ENCODE measurements at regions not wholly inside any gene's neighbourhood (a gene's known extent, or its start where the extent isn't known, plus 50 kb on each side); places are given as distances from the start of the nearest gene placed in this dataset.
"Not testable (repeated sequence)": the region's sequence is repeated elsewhere in the genome, so short reads cannot be mapped to it uniquely, and the experiment has no call there.

DNA sequence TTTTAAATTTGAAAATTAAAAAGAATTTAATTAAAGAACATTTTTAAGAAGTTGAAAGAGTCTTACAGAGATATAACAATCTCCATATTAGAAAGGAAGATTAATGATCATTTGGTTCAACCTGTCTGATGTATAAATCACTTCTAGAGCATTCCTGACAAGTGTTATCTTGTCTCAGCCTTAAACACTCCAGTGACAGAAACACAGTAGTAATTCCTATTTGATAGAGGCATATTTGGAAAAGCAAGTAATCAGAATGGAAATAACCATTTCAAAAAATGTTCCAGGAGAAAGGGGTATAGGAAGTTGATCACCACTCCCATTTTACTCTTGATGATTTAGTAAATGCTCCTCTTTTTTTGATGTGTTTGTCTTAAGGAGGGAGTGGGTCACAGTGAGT, 213.1 kb upstream of the FAM3C start:
- Histone ChIP-seq H3K79me2 (ENCODE audit: low read length) (no peaks in the 10 kb centered on the region), H3K9me3 (ENCODE audit: low read length) (no peaks in the 10 kb centered on the region), H2AFZ (ENCODE audit: low read length) (no peak overlapping the region), H3K27ac (ENCODE audit: low read length) (no peak overlapping the region), H3K27me3 (ENCODE audit: low read length) (no peaks in the 10 kb centered on the region), H3K36me3 (ENCODE audit: insufficient read depth, low read length) (no peaks in the 10 kb centered on the region), H3K4me2 (ENCODE audit: low read depth, low read length, poor library complexity, severe bottlenecking) (no peak overlapping the region), H3K9me2 (replicated peaks; ENCODE audit: insufficient read depth, low read length) (no peaks in the 10 kb centered on the region), H3K4me3 (ENCODE audit: low read length) (no peak overlapping the region), H4K20me1 (ENCODE audit: insufficient read depth, low read depth, low read length) (no peaks in the 10 kb centered on the region), H3K9ac (ENCODE audit: low read length) (no peak overlapping the region), H3K4me1 (ENCODE audit: low read length) (no peaks in the 10 kb centered on the region)
- no peak for DNase-seq

DNA sequence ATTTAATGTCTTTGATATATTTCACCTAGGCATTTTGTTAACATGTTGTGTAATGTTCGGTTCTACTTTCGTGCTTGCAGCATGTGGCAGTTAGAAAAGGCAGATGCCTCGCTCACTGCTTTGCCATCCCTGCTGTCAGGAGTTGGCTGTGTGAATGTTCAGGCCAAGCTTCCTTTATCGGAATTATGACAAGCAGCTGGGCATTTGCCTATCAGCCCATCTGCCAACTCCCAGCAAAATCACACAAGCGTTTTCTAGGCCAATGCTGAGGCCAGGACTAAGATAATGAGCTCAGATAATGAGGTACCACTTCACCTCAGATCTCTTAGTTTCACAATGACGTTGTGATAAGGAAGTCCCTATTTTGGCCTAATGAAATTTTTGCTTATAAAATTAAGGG, 212.7 kb upstream of the FAM3C start:
- Histone ChIP-seq H3K9me2 (replicated peaks; ENCODE audit: insufficient read depth, low read length) (no peaks in the 10 kb centered on the region), H3K27ac (ENCODE audit: low read length) (no peak overlapping the region), H4K20me1 (ENCODE audit: insufficient read depth, low read depth, low read length) (no peaks in the 10 kb centered on the region), H3K4me3 (ENCODE audit: low read length) (no peak overlapping the region), H2AFZ (ENCODE audit: low read length) (no peak overlapping the region), H3K9me3 (ENCODE audit: low read length) (no peaks in the 10 kb centered on the region), H3K4me1 (ENCODE audit: low read length) (no peaks in the 10 kb centered on the region), H3K4me2 (ENCODE audit: low read depth, low read length, poor library complexity, severe bottlenecking) (no peak overlapping the region), H3K79me2 (ENCODE audit: low read length) (no peaks in the 10 kb centered on the region), H3K36me3 (ENCODE audit: insufficient read depth, low read length) (no peaks in the 10 kb centered on the region), H3K9ac (ENCODE audit: low read length) (no peak overlapping the region), H3K27me3 (ENCODE audit: low read length) (no peaks in the 10 kb centered on the region)
- no peak for DNase-seq

DNA sequence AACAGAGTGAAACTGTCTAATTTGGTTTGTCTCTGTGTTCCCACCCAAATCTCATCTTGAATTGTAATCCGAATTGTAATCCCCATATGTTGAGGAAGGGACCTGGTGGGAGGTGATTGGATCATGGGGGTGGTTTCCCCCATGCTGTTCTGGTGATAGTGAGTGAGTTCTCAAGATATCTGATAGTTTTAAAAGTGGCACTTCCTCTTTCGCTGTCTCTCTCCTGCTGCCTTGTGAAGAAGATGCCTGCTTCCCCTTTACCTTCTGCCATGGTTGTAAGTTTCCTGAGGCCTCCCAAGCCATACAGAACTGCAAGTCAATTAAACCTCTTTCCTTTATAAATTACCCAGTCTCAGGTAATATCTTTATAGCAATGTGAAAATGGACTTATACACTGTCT, 212.1 kb upstream of the FAM3C start:
- not testable (repeated sequence) for DNase-seq; H3K9ac ChIP-seq (ENCODE audit: low read length); H3K27me3 ChIP-seq (ENCODE audit: low read length); H3K79me2 ChIP-seq (ENCODE audit: low read length); H3K27ac ChIP-seq (ENCODE audit: low read length); H3K9me2 ChIP-seq (replicated peaks; ENCODE audit: insufficient read depth, low read length); H3K4me3 ChIP-seq (ENCODE audit: low read length); H4K20me1 ChIP-seq (ENCODE audit: insufficient read depth, low read depth, low read length); H3K9me3 ChIP-seq (ENCODE audit: low read length); H3K36me3 ChIP-seq (ENCODE audit: insufficient read depth, low read length); H2AFZ ChIP-seq (ENCODE audit: low read length); H3K4me2 ChIP-seq (ENCODE audit: low read depth, low read length, poor library complexity, severe bottlenecking); H3K4me1 ChIP-seq (ENCODE audit: low read length)

DNA sequence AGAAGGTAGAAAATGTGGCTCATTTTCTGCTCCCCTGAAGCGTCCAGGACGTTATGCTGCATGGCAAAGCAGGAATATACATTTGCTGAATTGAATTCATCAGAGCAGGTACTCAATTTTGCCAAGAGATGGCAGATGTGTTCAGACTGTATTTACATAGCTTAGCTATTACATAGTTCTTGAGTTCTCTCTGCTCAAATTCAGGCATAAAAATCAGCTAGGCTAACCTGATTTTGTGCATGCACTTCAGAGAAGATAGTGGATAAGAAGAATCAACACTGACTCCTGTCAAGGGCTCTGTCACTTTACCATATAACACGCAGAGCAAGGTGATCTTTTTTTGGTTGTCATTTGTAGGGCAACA, 209.2 kb upstream of the FAM3C start:
- no peaks in the 10 kb centered on the region for H3K9me2 ChIP-seq (replicated peaks; ENCODE audit: insufficient read depth, low read length)
- H4K20me1 ChIP-seq (ENCODE audit: insufficient read depth, low read depth, low read length) = no peaks in the 10 kb centered on the region
- no peak overlapping the region for H3K4me2 ChIP-seq (ENCODE audit: low read depth, low read length, poor library complexity, severe bottlenecking)
- no peak overlapping the region for H3K27ac ChIP-seq (ENCODE audit: low read length)
- no peak overlapping the region for H3K4me3 ChIP-seq (ENCODE audit: low read length)
- H3K27me3 ChIP-seq (ENCODE audit: low read length) = no peaks in the 10 kb centered on the region
- H3K9ac ChIP-seq (ENCODE audit: low read length) = no peak overlapping the region
- no peaks in the 10 kb centered on the region for H3K36me3 ChIP-seq (ENCODE audit: insufficient read depth, low read length)
- DNase-seq = no peak
- H2AFZ ChIP-seq (ENCODE audit: low read length) = no peak overlapping the region
- no peaks in the 10 kb centered on the region for H3K4me1 ChIP-seq (ENCODE audit: low read length)
- H3K9me3 ChIP-seq (ENCODE audit: low read length) = no peaks in the 10 kb centered on the region
- H3K79me2 ChIP-seq (ENCODE audit: low read length) = no peaks in the 10 kb centered on the region

DNA sequence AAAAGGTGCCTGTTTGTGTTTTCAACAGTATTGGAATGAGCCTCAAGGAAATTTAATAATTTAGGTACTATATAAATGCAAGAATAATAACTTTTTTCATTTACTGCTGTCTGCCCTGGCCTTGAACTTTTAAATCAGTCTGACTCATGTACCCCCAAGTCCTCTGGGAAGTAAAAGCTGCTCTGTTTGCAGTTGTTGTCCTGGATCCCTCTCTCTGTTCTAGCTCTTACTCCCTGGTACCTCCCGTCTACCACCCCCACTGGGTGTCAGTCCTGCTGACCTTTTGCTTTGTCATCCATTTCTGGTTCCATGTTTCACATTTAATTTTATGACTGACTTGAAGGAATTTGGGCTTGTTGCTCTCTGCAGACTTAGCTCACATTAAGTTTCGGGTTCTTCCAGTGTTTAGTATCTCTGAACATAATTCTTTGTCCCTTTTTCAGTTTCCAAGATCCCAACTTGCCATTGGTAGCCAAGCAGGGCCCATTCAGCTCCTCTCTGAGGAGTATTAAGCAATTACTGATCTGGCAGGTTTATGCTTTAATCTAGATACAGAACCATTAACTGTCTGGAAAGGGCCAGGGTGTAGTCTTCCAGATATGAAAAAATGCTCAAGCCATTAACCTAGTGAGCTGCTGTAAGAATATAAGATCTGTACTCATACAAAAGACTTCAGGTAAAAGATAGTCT, 208.7 kb upstream of the FAM3C start:
- Histone ChIP-seq H3K9me3 (ENCODE audit: low read length) (no peaks in the 10 kb centered on the region), H3K9me2 (replicated peaks; ENCODE audit: insufficient read depth, low read length) (no peaks in the 10 kb centered on the region), H3K4me3 (ENCODE audit: low read length) (no peak overlapping the region), H2AFZ (ENCODE audit: low read length) (no peak overlapping the region), H3K36me3 (ENCODE audit: insufficient read depth, low read length) (no peaks in the 10 kb centered on the region), H4K20me1 (ENCODE audit: insufficient read depth, low read depth, low read length) (no peaks in the 10 kb centered on the region), H3K27me3 (ENCODE audit: low read length) (no peaks in the 10 kb centered on the region), H3K27ac (ENCODE audit: low read length) (no peak overlapping the region), H3K9ac (ENCODE audit: low read length) (no peak overlapping the region), H3K4me1 (ENCODE audit: low read length) (no peaks in the 10 kb centered on the region), H3K79me2 (ENCODE audit: low read length) (no peaks in the 10 kb centered on the region), H3K4me2 (ENCODE audit: low read depth, low read length, poor library complexity, severe bottlenecking) (no peak overlapping the region)
- no peak for DNase-seq

DNA sequence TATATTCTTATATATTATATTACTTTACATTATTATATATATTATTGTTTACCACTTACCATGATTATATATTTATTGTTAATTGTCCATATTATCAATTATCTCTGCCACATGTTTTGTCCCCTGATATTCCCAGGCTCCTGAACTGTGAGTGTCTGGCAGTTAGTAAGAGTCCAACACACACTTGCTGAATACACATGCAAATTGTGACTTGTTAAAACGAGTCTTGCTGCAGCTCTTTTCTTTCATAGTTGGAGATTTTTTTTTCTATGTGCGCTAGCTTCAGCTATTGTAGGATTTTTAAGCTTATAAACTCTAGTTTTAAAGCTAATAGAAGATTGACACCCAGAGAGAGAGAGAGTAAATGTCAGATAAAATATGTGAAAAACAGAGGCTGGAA, 207.8 kb upstream of the FAM3C start:
- H3K27me3 ChIP-seq (ENCODE audit: low read length) = no peaks in the 10 kb centered on the region
- DNase-seq = no peak

DNA sequence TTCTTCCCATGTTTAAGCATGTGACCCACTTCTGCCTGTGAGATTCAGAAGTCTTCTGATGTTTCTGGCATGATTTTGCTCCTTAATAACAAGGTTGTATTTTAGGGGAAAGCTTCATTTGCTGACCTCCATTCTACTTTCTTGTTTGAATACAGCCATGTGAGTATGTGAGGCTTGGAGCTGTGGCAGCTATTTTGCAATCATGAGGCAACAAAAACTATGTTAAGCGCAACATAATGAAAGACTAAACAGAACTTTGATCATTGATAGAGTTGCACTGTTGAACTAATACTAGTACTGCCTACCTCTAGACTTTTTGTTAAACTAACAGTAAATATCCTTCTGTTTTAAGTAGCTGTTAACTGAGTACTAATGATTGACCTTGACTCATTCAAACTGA, 203.8 kb upstream of the FAM3C start:
- no peak overlapping the region for H3K27ac ChIP-seq (ENCODE audit: low read length)
- DNase-seq = no peak
- H3K9ac ChIP-seq (ENCODE audit: low read length) = no peak overlapping the region
- no peaks in the 10 kb centered on the region for H4K20me1 ChIP-seq (ENCODE audit: insufficient read depth, low read depth, low read length)
- H3K9me2 ChIP-seq (replicated peaks; ENCODE audit: insufficient read depth, low read length) = 0 out of 2 replicates have a peak, but pooled peaks cover 5% of the 10 kb centered on the region
- no peaks in the 10 kb centered on the region for H3K4me1 ChIP-seq (ENCODE audit: low read length)
- no peak overlapping the region for H3K4me3 ChIP-seq (ENCODE audit: low read length)
- no peak overlapping the region for H2AFZ ChIP-seq (ENCODE audit: low read length)
- H3K4me2 ChIP-seq (ENCODE audit: low read depth, low read length, poor library complexity, severe bottlenecking) = no peak overlapping the region
- no peaks in the 10 kb centered on the region for H3K36me3 ChIP-seq (ENCODE audit: insufficient read depth, low read length)
- no peaks in the 10 kb centered on the region for H3K9me3 ChIP-seq (ENCODE audit: low read length)
- no peaks in the 10 kb centered on the region for H3K79me2 ChIP-seq (ENCODE audit: low read length)
- H3K27me3 ChIP-seq (ENCODE audit: low read length) = no peaks in the 10 kb centered on the region

More for the DNA sequence above, 207.8 kb upstream of the FAM3C start:
- no peaks in the 10 kb centered on the region for H3K4me1 ChIP-seq (ENCODE audit: low read length)
- no peaks in the 10 kb centered on the region for H3K9me3 ChIP-seq (ENCODE audit: low read length)
- H3K4me3 ChIP-seq (ENCODE audit: low read length) = no peak overlapping the region
- H2AFZ ChIP-seq (ENCODE audit: low read length) = no peak overlapping the region
- no peaks in the 10 kb centered on the region for H3K9me2 ChIP-seq (replicated peaks; ENCODE audit: insufficient read depth, low read length)
- no peaks in the 10 kb centered on the region for H3K79me2 ChIP-seq (ENCODE audit: low read length)
- H3K27ac ChIP-seq (ENCODE audit: low read length) = no peak overlapping the region
- no peaks in the 10 kb centered on the region for H4K20me1 ChIP-seq (ENCODE audit: insufficient read depth, low read depth, low read length)
- H3K36me3 ChIP-seq (ENCODE audit: insufficient read depth, low read length) = no peaks in the 10 kb centered on the region
- H3K9ac ChIP-seq (ENCODE audit: low read length) = no peak overlapping the region
- no peak overlapping the region for H3K4me2 ChIP-seq (ENCODE audit: low read depth, low read length, poor library complexity, severe bottlenecking)

DNA sequence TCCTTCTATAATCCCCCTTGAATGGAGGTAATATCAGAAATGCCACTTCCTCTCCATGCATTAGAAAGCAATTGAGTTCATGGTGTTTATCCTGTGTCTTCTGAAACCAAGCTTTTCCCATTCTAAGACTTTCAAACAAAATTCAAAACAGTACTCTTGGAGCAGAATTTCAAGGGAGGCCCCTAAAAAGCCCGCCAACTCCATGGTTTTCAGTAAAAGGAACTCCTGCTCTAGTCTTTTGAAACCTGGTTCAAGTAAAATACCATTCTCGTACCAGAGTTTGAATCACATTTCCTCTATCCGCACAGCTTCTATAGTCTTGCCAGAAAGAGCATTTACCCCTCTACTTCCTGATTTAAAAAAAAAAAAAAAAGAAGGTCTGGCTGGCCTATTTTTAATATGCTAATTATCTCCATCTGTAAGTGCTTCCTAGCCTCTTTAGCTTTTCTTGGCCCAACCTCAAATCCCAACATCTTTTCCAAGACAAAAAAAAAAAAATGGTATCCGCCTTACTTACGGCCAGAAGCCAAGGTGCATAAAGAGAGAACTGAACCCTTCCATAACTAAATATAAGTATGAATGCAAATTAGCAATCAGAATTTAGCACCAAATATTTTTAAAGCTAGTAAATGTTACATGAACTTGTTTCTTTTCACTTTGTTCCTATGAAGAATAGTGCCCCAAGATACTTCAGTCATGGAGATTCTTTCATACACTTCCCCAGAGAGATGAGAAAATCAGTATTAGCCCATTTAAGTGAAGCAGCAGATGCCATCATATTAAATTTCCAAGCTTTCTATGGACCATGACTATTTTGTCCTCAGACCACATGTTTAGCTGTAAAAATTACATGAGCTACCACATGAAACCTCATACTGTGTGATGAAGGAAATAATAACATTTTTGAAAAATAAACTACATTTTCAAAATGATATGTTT, 199.9 kb upstream of the FAM3C start:
- H3K9me3 ChIP-seq (ENCODE audit: low read length) = no peaks in the 10 kb centered on the region
- H2AFZ ChIP-seq (ENCODE audit: low read length) = no peak overlapping the region
- no peak for DNase-seq
- H3K4me1 ChIP-seq (ENCODE audit: low read length) = no peaks in the 10 kb centered on the region
- no peaks in the 10 kb centered on the region for H4K20me1 ChIP-seq (ENCODE audit: insufficient read depth, low read depth, low read length)
- 0 out of 2 replicates have a peak, but pooled peaks cover 5% of the 10 kb centered on the region for H3K9me2 ChIP-seq (replicated peaks; ENCODE audit: insufficient read depth, low read length)
- H3K4me2 ChIP-seq (ENCODE audit: low read depth, low read length, poor library complexity, severe bottlenecking) = no peak overlapping the region
- no peak overlapping the region for H3K27ac ChIP-seq (ENCODE audit: low read length)
- H3K9ac ChIP-seq (ENCODE audit: low read length) = no peak overlapping the region
- no peaks in the 10 kb centered on the region for H3K36me3 ChIP-seq (ENCODE audit: insufficient read depth, low read length)
- H3K27me3 ChIP-seq (ENCODE audit: low read length) = no peaks in the 10 kb centered on the region
- no peaks in the 10 kb centered on the region for H3K79me2 ChIP-seq (ENCODE audit: low read length)
- no peak overlapping the region for H3K4me3 ChIP-seq (ENCODE audit: low read length)

Data from Karpas-422 (cell line).